ENCODE measurements at regions not wholly inside any gene's neighbourhood (a gene's known extent, or its start where the extent isn't known, plus 50 kb on each side); places are given as distances from the start of the nearest gene placed in this dataset.

DNA sequence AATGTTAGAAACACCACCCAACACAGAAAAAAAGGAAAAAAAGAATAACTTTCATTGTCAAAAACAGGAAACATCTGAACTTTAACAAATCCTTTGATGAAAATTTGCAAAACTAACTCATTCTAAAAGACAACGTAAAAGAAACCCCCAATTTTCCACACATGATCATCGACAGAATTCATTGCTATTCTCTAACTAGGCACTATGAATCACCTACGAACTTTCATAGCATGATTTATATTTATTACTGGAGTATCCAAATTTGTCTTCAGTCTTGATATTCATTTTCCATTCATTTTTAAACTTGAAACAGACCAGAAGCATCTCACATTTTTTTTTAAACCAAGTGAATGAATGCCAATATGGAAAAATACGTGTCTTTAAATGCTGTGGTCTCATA, 514.6 kb downstream of the TLE4 start:
- Histone ChIP-seq H3K36me3 (ENCODE audit: low read depth) (no peaks in the 10 kb centered on the region), H3K4me1 (ENCODE audit: insufficient read depth, poor library complexity, severe bottlenecking) (no peaks in the 10 kb centered on the region), H3K4me3 (ENCODE audit: severe bottlenecking) (no peak overlapping the region), H3K27ac (ENCODE audit: poor library complexity, severe bottlenecking) (no peak overlapping the region), H3K9me3 (ENCODE audit: severe bottlenecking) (no peaks in the 10 kb centered on the region), H3K27me3 (ENCODE audit: insufficient read depth, poor library complexity, severe bottlenecking) (no peaks in the 10 kb centered on the region)
- ATAC-seq (ENCODE audit: low read depth) (no peak), DNase-seq (ENCODE audit: low spot score) (no peak)
- TF ChIP-seq, protein P1, sequence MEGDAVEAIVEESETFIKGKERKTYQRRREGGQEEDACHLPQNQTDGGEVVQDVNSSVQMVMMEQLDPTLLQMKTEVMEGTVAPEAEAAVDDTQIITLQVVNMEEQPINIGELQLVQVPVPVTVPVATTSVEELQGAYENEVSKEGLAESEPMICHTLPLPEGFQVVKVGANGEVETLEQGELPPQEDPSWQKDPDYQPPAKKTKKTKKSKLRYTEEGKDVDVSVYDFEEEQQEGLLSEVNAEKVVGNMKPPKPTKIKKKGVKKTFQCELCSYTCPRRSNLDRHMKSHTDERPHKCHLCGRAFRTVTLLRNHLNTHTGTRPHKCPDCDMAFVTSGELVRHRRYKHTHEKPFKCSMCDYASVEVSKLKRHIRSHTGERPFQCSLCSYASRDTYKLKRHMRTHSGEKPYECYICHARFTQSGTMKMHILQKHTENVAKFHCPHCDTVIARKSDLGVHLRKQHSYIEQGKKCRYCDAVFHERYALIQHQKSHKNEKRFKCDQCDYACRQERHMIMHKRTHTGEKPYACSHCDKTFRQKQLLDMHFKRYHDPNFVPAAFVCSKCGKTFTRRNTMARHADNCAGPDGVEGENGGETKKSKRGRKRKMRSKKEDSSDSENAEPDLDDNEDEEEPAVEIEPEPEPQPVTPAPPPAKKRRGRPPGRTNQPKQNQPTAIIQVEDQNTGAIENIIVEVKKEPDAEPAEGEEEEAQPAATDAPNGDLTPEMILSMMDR (IDR thresholded peaks at IDR 0.05; ENCODE audit: poor library complexity, severe bottlenecking): no peak

DNA sequence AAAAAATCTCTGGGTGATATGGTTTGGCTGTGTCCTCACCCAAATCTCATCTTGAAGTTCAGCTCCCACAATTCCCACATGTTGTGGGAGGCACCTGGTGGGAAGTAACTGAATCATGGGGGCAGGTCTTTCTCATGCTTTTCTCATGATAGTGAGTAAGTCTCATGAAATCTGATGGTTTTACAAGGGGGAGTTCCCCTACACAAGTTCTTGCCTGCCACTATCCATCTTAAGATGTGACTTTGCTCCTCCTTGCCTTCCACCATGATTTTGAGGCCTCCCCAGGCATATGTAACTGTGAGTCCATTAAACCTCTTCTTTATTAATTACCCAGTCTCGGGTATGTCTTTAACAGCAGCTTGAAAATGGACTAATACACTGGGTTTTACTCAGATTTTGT, 513.9 kb downstream of the TLE4 start:
- Histone ChIP-seq H3K4me1 (ENCODE audit: insufficient read depth, poor library complexity, severe bottlenecking) (no peaks in the 10 kb centered on the region), H3K27me3 (ENCODE audit: insufficient read depth, poor library complexity, severe bottlenecking) (no peaks in the 10 kb centered on the region), H3K27ac (ENCODE audit: poor library complexity, severe bottlenecking) (no peak overlapping the region), H3K4me3 (ENCODE audit: severe bottlenecking) (no peak overlapping the region), H3K36me3 (ENCODE audit: low read depth) (no peaks in the 10 kb centered on the region), H3K9me3 (ENCODE audit: severe bottlenecking) (no peaks in the 10 kb centered on the region)
- ATAC-seq (ENCODE audit: low read depth) (no peak), DNase-seq (ENCODE audit: low spot score) (no peak)
- TF ChIP-seq, protein P1 (IDR thresholded peaks at IDR 0.05; ENCODE audit: poor library complexity, severe bottlenecking): no peak

DNA sequence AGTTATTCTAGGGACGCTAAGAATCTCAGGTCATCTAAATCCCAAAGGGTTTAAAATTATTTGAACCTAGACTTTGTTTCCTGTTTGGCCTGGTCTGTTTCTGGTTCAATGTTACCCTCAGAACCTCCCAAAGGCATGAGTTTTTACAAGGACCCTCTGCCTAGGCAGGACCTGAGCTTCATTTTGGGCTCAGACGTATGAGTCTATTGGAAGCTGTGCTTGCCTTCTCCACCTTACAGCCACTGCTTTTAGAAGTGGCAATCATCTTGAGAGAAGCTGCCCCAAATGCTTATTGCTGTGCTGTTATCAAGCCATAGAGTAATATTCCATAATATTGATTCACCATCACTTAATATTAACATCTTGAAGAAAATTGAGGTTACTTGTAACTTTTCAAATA, 510.4 kb downstream of the TLE4 start:
- no peak overlapping the region for H3K4me3 ChIP-seq (ENCODE audit: severe bottlenecking)
- H3K27me3 ChIP-seq (ENCODE audit: insufficient read depth, poor library complexity, severe bottlenecking): no peaks in the 10 kb centered on the region
- TF ChIP-seq, protein P1 (IDR thresholded peaks at IDR 0.05; ENCODE audit: poor library complexity, severe bottlenecking): no peak
- ATAC-seq (ENCODE audit: low read depth): no peak
- no peaks in the 10 kb centered on the region for H3K4me1 ChIP-seq (ENCODE audit: insufficient read depth, poor library complexity, severe bottlenecking)
- DNase-seq (ENCODE audit: low spot score): no peak
- no peak overlapping the region for H3K27ac ChIP-seq (ENCODE audit: poor library complexity, severe bottlenecking)
- no peaks in the 10 kb centered on the region for H3K9me3 ChIP-seq (ENCODE audit: severe bottlenecking)
- no peaks in the 10 kb centered on the region for H3K36me3 ChIP-seq (ENCODE audit: low read depth)

GRCh38 chr9:80078826-80079225, 507.1 kb downstream of the TLE4 start:
- no peak for DNase-seq (ENCODE audit: low spot score)
- Histone ChIP-seq H3K4me3 (ENCODE audit: severe bottlenecking) (no peak overlapping the region), H3K27ac (ENCODE audit: poor library complexity, severe bottlenecking) (no peak overlapping the region), H3K9me3 (ENCODE audit: severe bottlenecking) (no peaks in the 10 kb centered on the region), H3K4me1 (ENCODE audit: insufficient read depth, poor library complexity, severe bottlenecking) (no peaks in the 10 kb centered on the region), H3K27me3 (ENCODE audit: insufficient read depth, poor library complexity, severe bottlenecking) (no peaks in the 10 kb centered on the region), H3K36me3 (ENCODE audit: low read depth) (no peaks in the 10 kb centered on the region)
- ATAC-seq (ENCODE audit: low read depth): no peak
- TF ChIP-seq, protein P1 (IDR thresholded peaks at IDR 0.05; ENCODE audit: poor library complexity, severe bottlenecking): no peak

GRCh38 chr9:80077059-80077458, 505.3 kb downstream of the TLE4 start:
- no peaks in the 10 kb centered on the region for H3K9me3 ChIP-seq (ENCODE audit: severe bottlenecking)
- H3K27me3 ChIP-seq (ENCODE audit: insufficient read depth, poor library complexity, severe bottlenecking): no peaks in the 10 kb centered on the region
- no peak for ATAC-seq (ENCODE audit: low read depth)
- TF ChIP-seq, protein P1 (IDR thresholded peaks at IDR 0.05; ENCODE audit: poor library complexity, severe bottlenecking): no peak
- H3K27ac ChIP-seq (ENCODE audit: poor library complexity, severe bottlenecking): no peak overlapping the region
- no peaks in the 10 kb centered on the region for H3K36me3 ChIP-seq (ENCODE audit: low read depth)
- no peak overlapping the region for H3K4me3 ChIP-seq (ENCODE audit: severe bottlenecking)
- H3K4me1 ChIP-seq (ENCODE audit: insufficient read depth, poor library complexity, severe bottlenecking): no peaks in the 10 kb centered on the region
- DNase-seq (ENCODE audit: low spot score): no peak

Measured in RWPE2 (cell line).